GM19397 (cell line): ENCODE measurements at regions not wholly inside any gene's neighbourhood (a gene's known extent, or its start where the extent isn't known, plus 50 kb on each side); places are given as distances from the start of the nearest gene placed in this dataset.
"Not testable (repeated sequence)": the region's sequence is repeated elsewhere in the genome, so short reads cannot be mapped to it uniquely, and the experiment has no call there.

ENCODE experiments used
- ATAC-seq: cut with Tn5 transposase; IDR thresholded peaks from one replicate; pipeline ENCODE4 v1.9.1; 2021; ENCODE audit warnings: mild to moderate bottlenecking, moderate library complexity; ENCODE audit not compliant: unreplicated experiment

GRCh38 chr7:29619111-29619510 lies 55.5 kb downstream of the PRR15 start:
- ATAC-seq, result no peak

GRCh38 chr7:29619848-29620555 lies 56.4 kb downstream of the PRR15 start:
- ATAC-seq, result no peak

GRCh38 chr7:29620556-29620930 lies 56.9 kb downstream of the PRR15 start:
- ATAC-seq, result no peak

GRCh38 chr7:29622335-29623265 lies 59.0 kb downstream of the PRR15 start:
- ATAC-seq, result no peak

- no peak for ATAC-seq
Measured at GRCh38 chr7:29623973-29624372, 60.3 kb downstream of the PRR15 start.

- no peak for ATAC-seq
Measured at GRCh38 chr7:29626730-29627129, 63.1 kb downstream of the PRR15 start.

GRCh38 chr7:29627631-29628030 lies 64.0 kb downstream of the PRR15 start:
- no peak for ATAC-seq

- no peak for ATAC-seq
Measured at GRCh38 chr7:29629507-29629906, 65.9 kb downstream of the PRR15 start.

- ATAC-seq, result not testable (repeated sequence)
Measured at GRCh38 chr7:29635067-29636008, 71.7 kb downstream of the PRR15 start.

GRCh38 chr7:29636009-29636351 lies 72.3 kb downstream of the PRR15 start:
- no peak for ATAC-seq

GRCh38 chr7:29637374-29637773 lies 73.7 kb downstream of the PRR15 start:
- ATAC-seq, result no peak

GRCh38 chr7:29638841-29639240 lies 75.2 kb downstream of the PRR15 start:
- not testable (repeated sequence) for ATAC-seq

- ATAC-seq, result no peak
Measured at GRCh38 chr7:29639386-29639785, 75.8 kb downstream of the PRR15 start.

- no peak for ATAC-seq
Measured at GRCh38 chr7:29639886-29640595, 76.4 kb downstream of the PRR15 start.

- no peak for ATAC-seq
Measured at GRCh38 chr7:29641651-29642050, 78.0 kb downstream of the PRR15 start.

- ATAC-seq, result no peak
Measured at GRCh38 chr7:29642494-29643155, 79.0 kb downstream of the PRR15 start.

GRCh38 chr7:29646116-29646515 lies 82.5 kb downstream of the PRR15 start:
- not testable (repeated sequence) for ATAC-seq

GRCh38 chr7:29647020-29647654 lies 83.5 kb downstream of the PRR15 start:
- ATAC-seq, result no peak

GRCh38 chr7:29647691-29648210 lies 84.1 kb downstream of the PRR15 start:
- not testable (repeated sequence) for ATAC-seq
